Transverse colon (tissue), 4 donors: ENCODE measurements at regions not wholly inside any gene's neighbourhood (a gene's known extent, or its start where the extent isn't known, plus 50 kb on each side); places are given as distances from the start of the nearest gene placed in this dataset.

ENCODE experiments used
- EP300 ChIP-seq: sonication (generic); formaldehyde crosslinking; IDR thresholded peaks from one replicate; pipeline ENCODE4 v1.6.1; 2017; ENCODE audit warnings: antibody characterized with exemption, low read depth
- POLR2A ChIP-seq: fragments of 450-650 bp; IDR thresholded peaks from one replicate; pipeline ENCODE4 v1.6.1; 2016; ENCODE audit warnings: antibody characterized with exemption, mild to moderate bottlenecking, moderate library complexity
- POLR2AphosphoS5 ChIP-seq, 3 donors: sonication (generic); formaldehyde crosslinking; IDR thresholded peaks; one replicate each; pipeline ENCODE4 v1.6.1; 2016; ENCODE audit warnings: antibody characterized with exemption in 3 of 3
- TF ChIP-seq, protein P1 (sequence below), 5 experiments: fragments of 200-600 bp in 3 of 5; fragments of 450-650 bp in 2 of 5; sonication (generic) in 3 of 5; IDR thresholded peaks; 1 replicate in 2 of 5; 2 replicates in 3 of 5; pipeline ENCODE4 v1.5.1; 2016 to 2017; ENCODE audit warnings: antibody characterized with exemption in 5 of 5, inconsistent platforms in 3 of 5, mild to moderate bottlenecking in 2 of 5, moderate library complexity in 1 of 5

GRCh38 chr9:28981711-28982110 is 1408.4 kb upstream of the C9orf72 start:
- TF ChIP-seq POLR2A (no peak), EP300 (no peak), POLR2AphosphoS5 (IDR thresholded peaks at IDR 0.05) (no peak)
- TF ChIP-seq, protein P1, sequence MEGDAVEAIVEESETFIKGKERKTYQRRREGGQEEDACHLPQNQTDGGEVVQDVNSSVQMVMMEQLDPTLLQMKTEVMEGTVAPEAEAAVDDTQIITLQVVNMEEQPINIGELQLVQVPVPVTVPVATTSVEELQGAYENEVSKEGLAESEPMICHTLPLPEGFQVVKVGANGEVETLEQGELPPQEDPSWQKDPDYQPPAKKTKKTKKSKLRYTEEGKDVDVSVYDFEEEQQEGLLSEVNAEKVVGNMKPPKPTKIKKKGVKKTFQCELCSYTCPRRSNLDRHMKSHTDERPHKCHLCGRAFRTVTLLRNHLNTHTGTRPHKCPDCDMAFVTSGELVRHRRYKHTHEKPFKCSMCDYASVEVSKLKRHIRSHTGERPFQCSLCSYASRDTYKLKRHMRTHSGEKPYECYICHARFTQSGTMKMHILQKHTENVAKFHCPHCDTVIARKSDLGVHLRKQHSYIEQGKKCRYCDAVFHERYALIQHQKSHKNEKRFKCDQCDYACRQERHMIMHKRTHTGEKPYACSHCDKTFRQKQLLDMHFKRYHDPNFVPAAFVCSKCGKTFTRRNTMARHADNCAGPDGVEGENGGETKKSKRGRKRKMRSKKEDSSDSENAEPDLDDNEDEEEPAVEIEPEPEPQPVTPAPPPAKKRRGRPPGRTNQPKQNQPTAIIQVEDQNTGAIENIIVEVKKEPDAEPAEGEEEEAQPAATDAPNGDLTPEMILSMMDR (IDR thresholded peaks at IDR 0.05) = no peak
